NCI-H2196 treated with DMSO at 0.1 percent for 48 hours (cell line): ENCODE measurements at regions not wholly inside any gene's neighbourhood (a gene's known extent, or its start where the extent isn't known, plus 50 kb on each side); places are given as distances from the start of the nearest gene placed in this dataset.

Source experiments
- DNase-seq: peaks from one replicate; lab custom pipeline; 2025; ENCODE audit not compliant: unreplicated experiment; lab: John Stamatoyannopoulos, UW

- DNase-seq = no peak
These were observed 1072.8 kb upstream of the TMEM132C start for GRCh38 chr12:127194176-127194575.

GRCh38 chr12:127205781-127206555, 1061.0 kb upstream of the TMEM132C start:
- no peak for DNase-seq

DNA sequence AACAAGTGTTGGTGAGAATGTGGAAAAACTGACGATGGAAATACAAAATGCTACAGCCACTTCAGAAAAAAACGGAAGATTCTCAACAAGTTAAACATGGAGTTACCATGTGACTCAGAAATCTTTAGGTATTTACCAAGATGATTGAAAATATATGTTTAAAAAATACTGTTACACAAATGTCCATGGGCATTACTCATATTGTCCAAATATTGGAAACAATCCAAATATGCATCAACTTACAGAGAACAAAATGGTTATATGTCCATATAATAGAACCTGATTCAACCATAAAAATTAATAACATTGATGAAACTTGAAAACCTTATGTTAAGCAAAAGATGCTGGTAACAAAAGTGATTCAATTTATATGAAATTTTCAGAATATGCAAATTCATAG, 1057.7 kb upstream of the TMEM132C start:
- DNase-seq = no peak

- no peak for DNase-seq
These were observed 1052.8 kb upstream of the TMEM132C start for GRCh38 chr12:127214186-127214585.

DNA sequence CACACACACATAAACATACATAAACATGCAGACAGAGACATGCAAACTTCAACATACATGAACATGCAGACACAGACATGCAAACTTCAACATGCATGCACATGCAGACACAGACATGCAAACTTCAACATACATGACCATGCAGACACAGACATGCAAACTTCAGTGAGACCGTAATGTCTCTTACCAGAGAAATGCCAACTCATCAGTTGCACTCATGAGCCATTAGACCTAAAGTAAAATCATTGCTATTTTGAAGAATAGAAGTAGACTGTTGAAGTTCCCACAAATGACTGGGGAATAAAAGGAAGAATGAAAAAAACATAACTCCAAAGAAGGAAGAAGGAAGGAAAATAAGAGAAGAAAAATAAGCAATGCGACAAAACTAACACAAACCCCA, 1044.0 kb upstream of the TMEM132C start:
- DNase-seq = no peak

DNA sequence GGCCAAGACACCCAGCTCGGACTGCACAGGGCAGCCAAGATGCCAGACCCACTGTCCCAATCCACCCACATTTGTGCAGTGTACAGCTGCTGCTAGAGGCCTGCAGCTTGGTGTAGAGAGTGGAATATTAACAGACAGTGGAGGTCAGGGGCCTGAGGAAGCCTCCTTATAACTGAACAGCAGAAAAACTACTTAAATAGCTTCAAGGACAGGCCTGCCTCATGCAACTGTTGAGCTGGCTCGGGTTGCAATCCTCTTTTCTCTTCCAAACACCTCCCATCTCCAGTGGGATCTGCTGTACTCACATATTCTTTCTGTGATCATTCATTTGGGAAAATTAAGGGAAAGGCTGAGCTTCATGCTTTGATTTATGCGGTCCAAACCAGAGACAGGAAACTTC, 1043.2 kb upstream of the TMEM132C start:
- DNase-seq = no peak

GRCh38 chr12:127230843-127231260, 1036.1 kb upstream of the TMEM132C start:
- DNase-seq = no peak

DNA sequence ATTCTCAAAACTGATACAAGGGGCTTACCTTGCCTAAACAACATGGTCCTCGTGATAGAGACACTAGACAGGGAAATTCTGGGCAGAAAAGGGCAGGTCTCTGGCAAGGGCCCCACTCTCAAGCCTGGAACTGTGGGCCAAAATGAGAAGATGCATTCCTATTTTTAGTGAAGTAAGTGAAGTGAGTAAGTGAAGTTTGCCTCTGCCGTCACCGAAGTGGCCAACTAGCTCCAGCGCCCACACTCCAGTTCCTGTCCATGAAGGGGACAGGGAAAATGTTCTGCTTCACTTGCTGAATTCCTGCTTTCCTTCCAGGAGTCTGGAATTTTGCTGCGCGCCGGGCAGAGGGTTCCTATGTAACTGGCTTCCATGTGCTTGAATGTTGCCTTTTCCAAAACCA, 1035.6 kb upstream of the TMEM132C start:
- no peak for DNase-seq

- DNase-seq = no peak
These were observed 1034.0 kb upstream of the TMEM132C start for GRCh38 chr12:127233016-127233415.

DNA sequence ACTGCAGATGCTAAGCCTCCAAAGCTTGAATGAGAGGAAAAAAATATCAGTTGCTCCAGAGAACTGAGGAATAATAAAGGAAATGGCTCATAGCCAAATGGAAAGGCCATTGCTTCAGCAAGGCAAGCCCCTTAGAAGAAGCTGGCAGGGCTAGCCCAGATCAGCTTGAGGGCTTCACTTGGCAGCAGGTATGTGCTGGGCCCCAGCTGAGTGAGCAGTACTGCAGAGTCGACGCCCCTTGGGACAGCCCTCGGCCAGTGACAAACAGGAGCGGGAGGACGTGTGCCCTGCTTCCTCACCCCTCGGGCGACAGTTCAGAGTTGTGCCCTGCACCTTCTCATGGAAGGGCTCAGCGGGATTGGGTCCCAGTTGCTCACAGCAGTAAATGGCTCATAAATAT, 1031.2 kb upstream of the TMEM132C start:
- no peak for DNase-seq

GRCh38 chr12:127236491-127236890, 1030.5 kb upstream of the TMEM132C start:
- DNase-seq = no peak

DNA sequence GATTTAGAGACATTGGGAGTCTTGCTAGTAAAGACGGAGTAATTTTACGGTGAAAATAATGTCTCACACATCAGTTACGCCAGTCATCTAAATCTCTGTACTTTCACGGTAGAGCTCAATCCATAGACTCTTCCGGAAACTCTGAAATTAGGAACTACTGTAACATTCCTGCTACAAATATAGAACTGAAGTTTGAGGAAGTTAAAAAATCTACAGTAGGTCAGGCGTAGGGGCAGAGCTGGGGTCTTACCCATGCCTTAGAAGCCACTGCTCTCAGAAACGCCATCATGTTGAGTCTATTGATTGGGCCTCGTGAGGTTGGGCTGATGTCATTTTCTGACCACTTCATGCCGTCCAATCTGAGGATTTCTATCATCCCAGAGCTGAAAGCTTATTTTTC, 1029.8 kb upstream of the TMEM132C start:
- DNase-seq = no peak

DNA sequence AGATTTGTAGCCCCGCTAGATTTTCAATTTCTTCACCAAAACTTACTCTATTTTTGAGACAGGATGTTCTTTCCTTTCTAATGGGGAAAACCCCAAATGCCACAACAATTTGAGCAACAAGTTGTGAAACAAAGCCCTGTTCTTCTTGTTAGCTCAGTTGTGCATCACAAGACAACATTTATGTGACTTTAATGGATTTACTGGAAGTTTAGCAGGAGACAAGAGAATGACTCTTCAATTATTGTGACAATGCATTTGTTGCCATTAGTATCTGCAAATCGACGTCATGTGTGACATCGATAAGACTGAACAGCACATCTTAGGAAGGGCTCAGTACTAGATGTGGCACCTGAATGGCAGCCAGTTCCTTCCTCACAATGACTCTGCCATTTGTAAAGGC, 1028.9 kb upstream of the TMEM132C start:
- DNase-seq = no peak

DNA sequence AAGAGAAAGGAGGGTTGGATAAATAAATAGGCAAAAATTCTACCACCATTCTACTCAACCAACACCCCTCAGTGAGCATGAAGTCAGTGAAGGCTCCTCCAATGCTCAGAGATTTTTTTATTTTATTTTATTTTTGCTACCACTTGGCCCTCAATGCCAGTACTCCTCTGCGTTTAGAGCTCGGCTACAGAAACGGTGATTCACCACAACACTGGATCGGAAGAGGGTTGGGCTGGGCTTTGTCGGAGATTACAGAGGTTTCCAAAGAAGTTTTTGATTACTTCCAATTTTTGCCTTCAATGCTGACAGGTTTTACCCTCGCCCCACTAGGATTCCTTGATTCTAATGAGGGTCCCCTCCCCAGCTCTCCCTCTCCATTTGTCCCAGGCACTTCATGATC, 1027.2 kb upstream of the TMEM132C start:
- DNase-seq = no peak

DNA sequence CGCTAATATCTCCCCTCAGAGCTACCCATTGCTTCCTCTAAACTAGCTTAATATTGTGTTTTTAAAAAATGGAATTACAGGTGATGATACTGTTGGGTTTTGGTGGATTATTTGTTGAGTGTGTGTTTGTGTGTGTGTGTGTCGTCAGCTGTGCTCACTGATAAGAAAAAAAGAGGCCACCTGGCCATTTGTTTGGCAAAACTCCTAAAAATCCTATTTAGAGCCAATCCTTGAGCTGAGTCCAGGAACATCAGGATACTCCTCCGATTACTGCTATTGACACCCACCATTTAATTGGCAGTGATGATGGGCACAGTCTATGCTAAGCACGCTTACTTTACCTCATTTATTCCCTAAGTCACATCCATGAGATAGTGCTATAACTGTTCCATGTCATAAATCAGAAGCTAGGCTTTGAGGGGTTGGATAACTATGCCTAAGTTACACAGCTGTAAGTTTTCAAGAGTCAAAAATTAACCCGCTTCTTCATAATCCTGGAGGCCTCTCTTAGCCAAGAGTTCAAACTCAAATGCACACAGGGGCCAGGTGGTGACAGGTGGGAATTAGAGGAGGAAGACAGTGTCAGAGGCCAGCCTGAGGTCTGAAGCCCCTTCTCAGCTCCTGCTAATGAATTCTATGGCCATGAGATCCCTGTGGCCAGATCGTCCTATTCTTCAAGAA, 1026.6 kb upstream of the TMEM132C start:
- no peak for DNase-seq

DNA sequence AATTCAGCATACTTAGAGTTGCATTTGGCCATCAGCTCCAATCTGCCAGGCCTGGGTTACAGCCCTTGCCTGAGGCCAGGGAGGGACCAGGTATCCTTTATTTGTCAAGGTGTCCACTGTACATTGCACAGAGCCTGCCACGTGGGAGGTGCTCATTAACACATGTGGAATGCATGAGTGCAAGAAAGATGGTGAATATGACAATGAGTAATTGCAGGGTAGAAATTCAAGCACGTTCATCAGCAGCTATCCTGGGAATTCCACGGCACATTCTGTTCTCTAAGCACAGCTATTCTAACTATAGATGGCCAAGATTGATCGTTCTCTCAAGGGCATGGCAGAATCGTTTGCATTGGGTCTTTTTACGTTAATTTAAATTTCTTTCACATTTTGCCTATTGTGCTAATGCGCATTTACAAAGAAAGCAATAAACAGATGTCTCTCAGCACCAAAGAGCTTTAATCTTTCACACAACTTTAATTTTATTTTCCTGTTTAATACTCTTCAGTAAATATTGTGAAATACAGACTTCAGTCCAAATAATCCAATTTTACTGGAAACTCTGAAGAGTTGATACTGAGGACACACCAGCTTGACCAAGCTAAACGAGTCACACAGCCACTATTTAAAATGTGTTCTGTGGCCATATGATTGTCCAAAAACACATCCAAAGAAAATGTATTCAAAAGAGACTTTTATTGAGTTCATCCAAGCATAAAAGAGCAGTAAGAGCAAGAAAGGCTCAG, 1025.7 kb upstream of the TMEM132C start:
- no peak for DNase-seq

DNA sequence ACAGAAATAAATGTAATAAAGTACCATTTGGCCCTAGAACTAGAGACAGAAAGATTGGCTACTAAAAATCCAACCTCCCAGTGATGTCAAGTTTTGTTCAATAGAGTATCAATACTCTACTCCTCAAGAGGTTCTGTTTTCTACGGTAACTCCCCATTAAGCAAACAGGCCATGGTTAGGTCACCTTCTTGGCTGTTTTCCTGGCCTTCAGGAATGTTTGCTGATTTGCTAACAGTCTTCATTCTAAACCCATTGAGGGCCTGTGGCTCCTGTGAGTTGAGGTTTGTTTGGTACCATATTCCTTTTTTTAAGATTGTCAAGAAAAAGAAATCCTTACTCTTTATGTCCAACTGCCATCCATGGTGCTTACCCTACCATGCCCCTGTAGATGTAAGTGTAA, 1022.0 kb upstream of the TMEM132C start:
- no peak for DNase-seq

- DNase-seq = no peak
These were observed 1021.5 kb upstream of the TMEM132C start for GRCh38 chr12:127245437-127245836.

GRCh38 chr12:127247937-127248336, 1019.0 kb upstream of the TMEM132C start:
- no peak for DNase-seq

- DNase-seq = no peak
These were observed 1017.5 kb upstream of the TMEM132C start for GRCh38 chr12:127249428-127249827.

DNA sequence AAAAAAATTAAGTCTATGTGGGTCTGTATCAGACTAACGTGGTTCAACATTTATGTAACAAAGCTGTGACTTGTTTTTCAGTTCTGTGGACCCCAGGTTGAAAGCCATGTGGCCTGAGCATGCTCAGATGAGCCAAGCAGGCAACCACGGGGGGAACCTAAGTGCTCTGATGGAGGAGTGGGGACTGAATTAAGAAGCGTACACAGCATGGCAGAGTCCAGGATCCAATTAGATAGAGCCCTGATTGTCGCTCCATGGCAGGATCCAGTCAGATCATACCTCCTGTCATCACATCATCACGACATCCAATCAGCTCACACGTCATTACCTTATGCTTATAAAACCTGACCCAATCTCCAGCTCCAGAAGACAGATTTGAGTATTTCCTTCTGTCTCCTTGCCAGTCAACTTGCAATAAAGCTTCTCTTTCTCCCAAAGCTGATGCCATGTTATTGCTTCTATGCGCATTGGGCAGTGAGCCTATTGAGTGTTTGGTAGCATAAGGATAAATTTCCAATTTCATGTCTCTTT, 1013.1 kb upstream of the TMEM132C start:
- DNase-seq = no peak
